Stimulated activated effector memory CD8-positive, alpha-beta T cell treated with anti-CD3 and anti-CD28 coated beads, Interleukin-12 subunit alpha, Interleukin-12 subunit beta, amount 100 ng/mL, for 72 hours (primary cell): ENCODE measurements at regions not wholly inside any gene's neighbourhood (a gene's known extent, or its start where the extent isn't known, plus 50 kb on each side); places are given as distances from the start of the nearest gene placed in this dataset.

ENCODE experiments used
- ATAC-seq: fragments of 150-1000 bp; cut with Tn5 transposase; 2 replicates; pipeline ENCODE4 v1.10.0; 2021
- DNase-seq, 2 donors: peaks; one replicate each; pipeline ENCODE4 v3.0.0; 2021 to 2022; ENCODE audit warnings: low spot score in 2 of 2
- H3K27ac Mint-ChIP-seq: one replicate; pipeline ENCODE4 v1.8.0; 2022; ENCODE audit warnings: mild to moderate bottlenecking, mixed read lengths
- H3K36me3 Mint-ChIP-seq: one replicate; pipeline ENCODE4 v1.8.0; 2022; ENCODE audit warnings: mild to moderate bottlenecking, mixed read lengths
- H3K4me1 Mint-ChIP-seq: one replicate; pipeline ENCODE4 v1.8.0; 2022; ENCODE audit warnings: mixed read lengths
- H3K4me3 Mint-ChIP-seq: one replicate; pipeline ENCODE4 v1.8.0; 2022; ENCODE audit warnings: mild to moderate bottlenecking, mixed read lengths
- H3K9me3 Mint-ChIP-seq: one replicate; pipeline ENCODE4 v1.8.0; 2022; ENCODE audit warnings: mixed read lengths

- Mint-ChIP-seq H3K4me3 (no peak overlapping the region), H3K36me3 (no peaks in the 10 kb centered on the region), H3K27ac (no peak overlapping the region), H3K9me3 (no peaks in the 10 kb centered on the region), H3K4me1 (no peaks in the 10 kb centered on the region)
- DNase-seq (no peak), ATAC-seq (no peak)
These were observed 420.1 kb downstream of the TBC1D4 start for GRCh38 chr13:75061909-75062308.

GRCh38 chr13:75055296-75055695 lies 426.7 kb downstream of the TBC1D4 start:
- no peak for DNase-seq
- H3K27ac Mint-ChIP-seq, result no peak overlapping the region
- ATAC-seq, result no peak
- no peaks in the 10 kb centered on the region for H3K4me1 Mint-ChIP-seq
- H3K4me3 Mint-ChIP-seq, result no peak overlapping the region
- H3K9me3 Mint-ChIP-seq, result no peaks in the 10 kb centered on the region
- H3K36me3 Mint-ChIP-seq, result no peaks in the 10 kb centered on the region

DNA sequence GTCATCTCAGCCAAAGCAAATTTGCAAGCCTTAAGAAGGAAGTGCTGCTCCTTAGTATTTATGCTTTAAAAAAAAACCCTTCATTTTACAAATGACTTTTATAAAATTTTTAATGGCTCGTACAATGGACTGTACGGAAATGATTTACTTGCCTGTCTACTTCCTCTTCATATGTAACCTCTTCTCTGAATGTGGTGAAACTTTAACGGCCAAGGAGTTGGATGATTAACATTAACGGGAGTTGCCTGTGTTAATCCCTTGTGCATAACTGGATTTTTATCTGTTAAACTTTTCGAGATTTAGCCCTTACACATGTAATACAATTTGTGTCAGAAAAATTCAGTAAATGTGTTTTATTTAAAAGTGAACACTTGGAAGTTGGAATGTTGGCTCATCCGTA lies 429.4 kb downstream of the TBC1D4 start:
- Mint-ChIP-seq H3K4me3 (no peak overlapping the region), H3K36me3 (no peaks in the 10 kb centered on the region), H3K27ac (no peak overlapping the region), H3K4me1 (no peaks in the 10 kb centered on the region), H3K9me3 (peaks cover 2% of the 10 kb centered on the region)
- DNase-seq (no peak), ATAC-seq (no peak)

DNA sequence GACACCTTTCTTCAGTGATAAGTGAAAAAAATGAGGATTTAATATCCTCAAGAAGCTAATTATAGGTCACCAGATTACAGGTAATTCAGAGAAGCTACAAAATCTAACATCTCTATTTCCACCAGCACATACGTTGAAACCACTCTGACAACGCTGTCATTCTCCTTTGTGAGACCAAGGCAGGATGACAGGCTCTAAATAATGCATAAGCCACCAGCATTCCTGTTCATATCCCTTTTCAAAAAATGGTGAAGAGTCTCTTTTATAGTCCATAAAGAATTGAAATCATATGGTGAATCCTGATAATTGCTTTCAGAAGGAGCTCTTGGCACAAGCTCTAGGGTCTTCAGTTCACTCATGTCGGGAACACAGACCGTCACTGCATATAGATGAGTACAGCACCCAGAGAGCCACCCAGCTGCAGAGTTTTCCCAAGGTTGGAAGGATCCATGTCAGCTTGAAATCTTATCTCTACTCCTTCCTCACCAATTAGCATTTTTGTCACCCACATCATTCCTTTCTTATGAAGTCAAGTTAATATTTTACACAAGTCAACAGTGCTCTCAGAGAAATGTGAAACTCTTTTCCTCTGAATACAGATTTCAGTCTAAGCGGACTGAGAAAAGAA lies 431.4 kb downstream of the TBC1D4 start:
- Mint-ChIP-seq H3K36me3 (no peaks in the 10 kb centered on the region), H3K9me3 (peaks cover 2% of the 10 kb centered on the region), H3K4me1 (no peaks in the 10 kb centered on the region), H3K27ac (no peak overlapping the region), H3K4me3 (no peak overlapping the region)
- DNase-seq (no peak), ATAC-seq (no peak)

GRCh38 chr13:75049735-75050335 lies 432.1 kb downstream of the TBC1D4 start:
- no peaks in the 10 kb centered on the region for H3K4me1 Mint-ChIP-seq
- no peaks in the 10 kb centered on the region for H3K36me3 Mint-ChIP-seq
- H3K4me3 Mint-ChIP-seq, result no peak overlapping the region
- H3K9me3 Mint-ChIP-seq, result peaks cover 2% of the 10 kb centered on the region
- H3K27ac Mint-ChIP-seq, result no peak overlapping the region
- no peak for DNase-seq
- ATAC-seq, result no peak

GRCh38 chr13:75042807-75043206 lies 439.2 kb downstream of the TBC1D4 start:
- no peaks in the 10 kb centered on the region for H3K36me3 Mint-ChIP-seq
- ATAC-seq, result no peak
- H3K9me3 Mint-ChIP-seq, result peaks cover 3% of the 10 kb centered on the region
- no peak overlapping the region for H3K4me3 Mint-ChIP-seq
- no peaks in the 10 kb centered on the region for H3K4me1 Mint-ChIP-seq
- H3K27ac Mint-ChIP-seq, result no peak overlapping the region
- no peak for DNase-seq

- DNase-seq (no peak), ATAC-seq (no peak)
- H3K4me3 Mint-ChIP-seq, result no peak overlapping the region
- H3K36me3 Mint-ChIP-seq, result no peaks in the 10 kb centered on the region
- no peak overlapping the region for H3K27ac Mint-ChIP-seq
- H3K9me3 Mint-ChIP-seq, result peaks cover 5% of the 10 kb centered on the region
- no peaks in the 10 kb centered on the region for H3K4me1 Mint-ChIP-seq
These were observed 443.4 kb downstream of the TBC1D4 start for GRCh38 chr13:75038393-75039113.

DNA sequence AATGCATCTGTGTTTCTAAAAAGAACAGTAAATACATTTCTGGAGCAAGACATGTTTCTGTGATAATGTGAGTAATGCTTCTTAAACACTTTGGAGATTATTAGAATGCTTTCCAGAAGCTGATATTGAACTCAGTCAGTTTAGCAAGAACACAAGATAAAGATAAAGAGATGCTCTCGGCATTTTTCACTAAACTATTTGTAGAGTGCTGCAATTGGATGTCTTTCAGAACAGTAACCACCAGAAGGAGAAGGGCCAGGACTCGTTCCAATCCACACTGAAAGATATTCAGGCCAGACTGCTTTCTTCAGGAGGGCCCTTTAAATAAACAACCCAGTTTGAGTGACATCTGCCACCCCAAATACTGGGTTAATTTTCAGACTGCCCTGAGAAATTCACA lies 456.0 kb downstream of the TBC1D4 start:
- no peak overlapping the region for H3K4me3 Mint-ChIP-seq
- no peak overlapping the region for H3K27ac Mint-ChIP-seq
- DNase-seq, result no peak
- no peak for ATAC-seq
- H3K9me3 Mint-ChIP-seq, result no peaks in the 10 kb centered on the region
- H3K36me3 Mint-ChIP-seq, result no peaks in the 10 kb centered on the region
- no peaks in the 10 kb centered on the region for H3K4me1 Mint-ChIP-seq

DNA sequence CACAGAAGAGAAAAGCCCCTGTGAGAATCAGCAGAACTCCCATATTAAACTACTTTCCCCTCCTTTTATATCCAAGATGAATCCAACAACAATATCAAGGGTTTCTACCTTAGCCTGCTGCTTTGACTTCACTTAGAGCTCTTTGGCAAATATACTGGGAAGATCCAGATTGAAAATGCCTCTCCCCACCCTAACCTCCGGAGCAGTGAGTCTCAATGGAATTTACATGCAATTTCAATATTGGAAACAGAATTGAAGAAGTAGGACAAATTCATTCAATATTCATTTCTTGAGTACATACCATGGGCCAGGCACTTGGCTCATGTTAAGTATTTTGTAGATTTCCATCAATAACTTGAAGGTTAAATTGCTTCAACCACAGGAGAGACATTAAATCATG lies 457.4 kb downstream of the TBC1D4 start:
- H3K36me3 Mint-ChIP-seq, result no peaks in the 10 kb centered on the region
- ATAC-seq (no peak), DNase-seq (no peak)
- H3K9me3 Mint-ChIP-seq, result no peaks in the 10 kb centered on the region
- H3K27ac Mint-ChIP-seq, result no peak overlapping the region
- no peaks in the 10 kb centered on the region for H3K4me1 Mint-ChIP-seq
- H3K4me3 Mint-ChIP-seq, result no peak overlapping the region

- H3K27ac Mint-ChIP-seq, result no peak overlapping the region
- no peaks in the 10 kb centered on the region for H3K36me3 Mint-ChIP-seq
- DNase-seq (no peak), ATAC-seq (no peak)
- H3K4me1 Mint-ChIP-seq, result no peaks in the 10 kb centered on the region
- no peak overlapping the region for H3K4me3 Mint-ChIP-seq
- no peaks in the 10 kb centered on the region for H3K9me3 Mint-ChIP-seq
These were observed 458.4 kb downstream of the TBC1D4 start for GRCh38 chr13:75023609-75024008.

GRCh38 chr13:75021151-75021550 lies 460.8 kb downstream of the TBC1D4 start:
- Mint-ChIP-seq H3K4me1 (no peaks in the 10 kb centered on the region), H3K4me3 (no peak overlapping the region), H3K36me3 (no peaks in the 10 kb centered on the region), H3K27ac (no peak overlapping the region), H3K9me3 (no peaks in the 10 kb centered on the region)
- ATAC-seq (no peak), DNase-seq (no peak)

GRCh38 chr13:75016225-75016624 lies 465.7 kb downstream of the TBC1D4 start:
- no peaks in the 10 kb centered on the region for H3K9me3 Mint-ChIP-seq
- DNase-seq (no peak), ATAC-seq (no peak)
- no peak overlapping the region for H3K4me3 Mint-ChIP-seq
- no peak overlapping the region for H3K27ac Mint-ChIP-seq
- H3K4me1 Mint-ChIP-seq, result no peaks in the 10 kb centered on the region
- H3K36me3 Mint-ChIP-seq, result no peaks in the 10 kb centered on the region

DNA sequence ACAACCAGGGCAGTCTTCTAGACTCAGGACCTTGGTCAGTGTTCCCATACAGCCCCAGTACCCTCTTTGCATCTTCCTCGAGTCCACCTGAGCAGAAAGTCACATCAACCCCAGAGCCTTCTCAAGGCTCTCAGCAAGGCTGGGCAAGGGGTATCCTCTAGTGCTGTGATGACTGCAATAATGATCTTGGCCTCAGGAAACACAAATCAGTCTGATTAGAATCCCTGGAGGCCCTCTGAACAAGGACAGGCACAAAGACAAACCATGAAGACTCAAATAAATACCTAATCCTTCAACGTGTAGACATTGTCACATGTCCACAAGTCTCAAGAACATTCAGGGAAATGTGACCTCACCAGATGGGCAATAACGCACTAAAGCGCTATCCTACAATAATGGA lies 468.2 kb downstream of the TBC1D4 start:
- no peaks in the 10 kb centered on the region for H3K4me1 Mint-ChIP-seq
- no peak overlapping the region for H3K27ac Mint-ChIP-seq
- no peaks in the 10 kb centered on the region for H3K36me3 Mint-ChIP-seq
- ATAC-seq, result peak; percentile 26
- no peak overlapping the region for H3K4me3 Mint-ChIP-seq
- DNase-seq, result no peak
- H3K9me3 Mint-ChIP-seq, result no peaks in the 10 kb centered on the region

- ATAC-seq (no peak), DNase-seq (no peak)
- H3K4me1 Mint-ChIP-seq, result no peaks in the 10 kb centered on the region
- no peaks in the 10 kb centered on the region for H3K9me3 Mint-ChIP-seq
- H3K27ac Mint-ChIP-seq, result no peak overlapping the region
- no peak overlapping the region for H3K4me3 Mint-ChIP-seq
- no peaks in the 10 kb centered on the region for H3K36me3 Mint-ChIP-seq
These were observed 471.0 kb downstream of the TBC1D4 start for GRCh38 chr13:75010941-75011340.

GRCh38 chr13:75008926-75009325 lies 473.0 kb downstream of the TBC1D4 start:
- no peaks in the 10 kb centered on the region for H3K36me3 Mint-ChIP-seq
- no peaks in the 10 kb centered on the region for H3K4me1 Mint-ChIP-seq
- H3K9me3 Mint-ChIP-seq, result no peaks in the 10 kb centered on the region
- ATAC-seq, result no peak
- DNase-seq, result no peak
- H3K4me3 Mint-ChIP-seq, result no peak overlapping the region
- no peak overlapping the region for H3K27ac Mint-ChIP-seq

DNA sequence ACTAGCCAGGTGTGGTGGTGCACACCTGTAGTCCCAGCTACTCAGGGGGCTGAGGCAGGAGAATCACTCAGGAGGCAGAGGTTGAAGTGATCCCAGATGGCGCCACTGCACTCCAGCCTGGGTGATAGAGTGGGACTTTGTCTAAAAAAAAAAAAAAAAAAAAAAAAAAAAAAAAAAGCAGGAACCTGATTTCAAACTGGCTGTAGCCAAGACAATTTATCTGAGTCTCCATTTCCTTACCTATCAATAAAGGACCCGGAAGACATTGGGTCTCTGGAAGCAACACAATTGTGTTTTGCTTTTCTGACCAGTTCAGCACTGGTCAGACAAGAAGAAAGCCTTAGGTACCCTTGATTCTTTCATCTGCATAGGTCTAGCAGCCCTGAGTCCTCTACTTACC lies 491.0 kb downstream of the TBC1D4 start:
- H3K27ac Mint-ChIP-seq, result no peak overlapping the region
- H3K36me3 Mint-ChIP-seq, result no peaks in the 10 kb centered on the region
- peaks cover 3% of the 10 kb centered on the region for H3K9me3 Mint-ChIP-seq
- DNase-seq (no peak), ATAC-seq (no peak)
- H3K4me3 Mint-ChIP-seq, result no peak overlapping the region
- H3K4me1 Mint-ChIP-seq, result no peaks in the 10 kb centered on the region
